ENCODE measurements at regions not wholly inside any gene's neighbourhood (a gene's known extent, or its start where the extent isn't known, plus 50 kb on each side); places are given as distances from the start of the nearest gene placed in this dataset.

DNA sequence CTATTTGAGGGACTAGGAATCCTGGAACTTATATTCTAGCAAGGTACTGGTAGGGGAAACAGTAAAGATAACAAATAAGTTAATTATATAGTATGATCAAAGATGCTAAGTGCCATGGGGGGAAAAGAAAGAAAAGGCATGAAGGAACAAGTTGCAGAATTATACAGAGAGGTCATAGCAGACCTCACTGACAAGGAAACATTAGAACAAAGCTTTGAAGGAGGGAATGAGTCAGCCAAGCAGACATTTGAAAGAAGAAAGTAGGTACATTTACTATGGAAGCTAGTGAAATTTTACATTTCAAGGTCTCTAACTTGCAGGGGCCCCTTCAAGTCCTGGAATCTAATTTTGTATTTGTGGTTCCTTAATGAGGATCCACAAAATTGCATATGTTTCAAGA, 57.2 kb upstream of the TIPARP start:
- TF ChIP-seq EZH2 (IDR thresholded peaks at IDR 0.05; ENCODE audit: low read depth, unreplicated experiment) (no peak), POLR2AphosphoS5 (IDR thresholded peaks at IDR 0.05; ENCODE audit: low read depth) (no peak), EZH2phosphoT487 (IDR thresholded peaks at IDR 0.05; ENCODE audit: unreplicated experiment) (no peak), ZNF331 (CRISPR knock-in tag; IDR thresholded peaks at IDR 0.05; ENCODE audit: low read depth) (no peak)
- TF ChIP-seq, protein P1, sequence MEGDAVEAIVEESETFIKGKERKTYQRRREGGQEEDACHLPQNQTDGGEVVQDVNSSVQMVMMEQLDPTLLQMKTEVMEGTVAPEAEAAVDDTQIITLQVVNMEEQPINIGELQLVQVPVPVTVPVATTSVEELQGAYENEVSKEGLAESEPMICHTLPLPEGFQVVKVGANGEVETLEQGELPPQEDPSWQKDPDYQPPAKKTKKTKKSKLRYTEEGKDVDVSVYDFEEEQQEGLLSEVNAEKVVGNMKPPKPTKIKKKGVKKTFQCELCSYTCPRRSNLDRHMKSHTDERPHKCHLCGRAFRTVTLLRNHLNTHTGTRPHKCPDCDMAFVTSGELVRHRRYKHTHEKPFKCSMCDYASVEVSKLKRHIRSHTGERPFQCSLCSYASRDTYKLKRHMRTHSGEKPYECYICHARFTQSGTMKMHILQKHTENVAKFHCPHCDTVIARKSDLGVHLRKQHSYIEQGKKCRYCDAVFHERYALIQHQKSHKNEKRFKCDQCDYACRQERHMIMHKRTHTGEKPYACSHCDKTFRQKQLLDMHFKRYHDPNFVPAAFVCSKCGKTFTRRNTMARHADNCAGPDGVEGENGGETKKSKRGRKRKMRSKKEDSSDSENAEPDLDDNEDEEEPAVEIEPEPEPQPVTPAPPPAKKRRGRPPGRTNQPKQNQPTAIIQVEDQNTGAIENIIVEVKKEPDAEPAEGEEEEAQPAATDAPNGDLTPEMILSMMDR (conservative IDR thresholded peaks at IDR 0.05; ENCODE audit: low read depth in 2 of 2): no peak
- TF ChIP-seq, protein P2, sequence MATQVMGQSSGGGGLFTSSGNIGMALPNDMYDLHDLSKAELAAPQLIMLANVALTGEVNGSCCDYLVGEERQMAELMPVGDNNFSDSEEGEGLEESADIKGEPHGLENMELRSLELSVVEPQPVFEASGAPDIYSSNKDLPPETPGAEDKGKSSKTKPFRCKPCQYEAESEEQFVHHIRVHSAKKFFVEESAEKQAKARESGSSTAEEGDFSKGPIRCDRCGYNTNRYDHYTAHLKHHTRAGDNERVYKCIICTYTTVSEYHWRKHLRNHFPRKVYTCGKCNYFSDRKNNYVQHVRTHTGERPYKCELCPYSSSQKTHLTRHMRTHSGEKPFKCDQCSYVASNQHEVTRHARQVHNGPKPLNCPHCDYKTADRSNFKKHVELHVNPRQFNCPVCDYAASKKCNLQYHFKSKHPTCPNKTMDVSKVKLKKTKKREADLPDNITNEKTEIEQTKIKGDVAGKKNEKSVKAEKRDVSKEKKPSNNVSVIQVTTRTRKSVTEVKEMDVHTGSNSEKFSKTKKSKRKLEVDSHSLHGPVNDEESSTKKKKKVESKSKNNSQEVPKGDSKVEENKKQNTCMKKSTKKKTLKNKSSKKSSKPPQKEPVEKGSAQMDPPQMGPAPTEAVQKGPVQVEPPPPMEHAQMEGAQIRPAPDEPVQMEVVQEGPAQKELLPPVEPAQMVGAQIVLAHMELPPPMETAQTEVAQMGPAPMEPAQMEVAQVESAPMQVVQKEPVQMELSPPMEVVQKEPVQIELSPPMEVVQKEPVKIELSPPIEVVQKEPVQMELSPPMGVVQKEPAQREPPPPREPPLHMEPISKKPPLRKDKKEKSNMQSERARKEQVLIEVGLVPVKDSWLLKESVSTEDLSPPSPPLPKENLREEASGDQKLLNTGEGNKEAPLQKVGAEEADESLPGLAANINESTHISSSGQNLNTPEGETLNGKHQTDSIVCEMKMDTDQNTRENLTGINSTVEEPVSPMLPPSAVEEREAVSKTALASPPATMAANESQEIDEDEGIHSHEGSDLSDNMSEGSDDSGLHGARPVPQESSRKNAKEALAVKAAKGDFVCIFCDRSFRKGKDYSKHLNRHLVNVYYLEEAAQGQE (IDR thresholded peaks at IDR 0.05; ENCODE audit: unreplicated experiment): no peak

All from GM23338 (cell line).